ENCODE measurements at regions not wholly inside any gene's neighbourhood (a gene's known extent, or its start where the extent isn't known, plus 50 kb on each side); places are given as distances from the start of the nearest gene placed in this dataset.

GRCh38 chr4:59647500-59647899 lies 1552.6 kb upstream of the ADGRL3 start:
- Histone ChIP-seq H3K9ac (ENCODE audit: low read depth, low read length, poor library complexity, severe bottlenecking) (no peak overlapping the region), H4K20me1 (ENCODE audit: insufficient read depth, low read length, poor library complexity, severe bottlenecking) (no peaks in the 10 kb centered on the region), H3K9me2 (replicated peaks; ENCODE audit: low read depth, low read length) (no peaks in the 10 kb centered on the region), H3K79me2 (ENCODE audit: insufficient read depth, low read length) (no peaks in the 10 kb centered on the region), H3F3A (ENCODE audit: low read depth) (no peaks in the 10 kb centered on the region), H2AFZ (ENCODE audit: low read length) (no peak overlapping the region), H3K27me3 (ENCODE audit: insufficient read depth, low read length, poor library complexity, severe bottlenecking) (no peaks in the 10 kb centered on the region), H3K9me3 (ENCODE audit: insufficient read depth, low read depth, low read length) (no peaks in the 10 kb centered on the region), H3K4me3 (ENCODE audit: low read length, poor library complexity, severe bottlenecking) (no peak overlapping the region), H3K36me3 (ENCODE audit: insufficient read depth, low read length) (no peaks in the 10 kb centered on the region), H3K4me2 (ENCODE audit: low read depth, low read length, poor library complexity, severe bottlenecking) (no peak overlapping the region), H3K4me1 (ENCODE audit: insufficient read depth, low read length, poor library complexity, severe bottlenecking) (no peaks in the 10 kb centered on the region)
- TF ChIP-seq EZH2phosphoT487 (IDR thresholded peaks at IDR 0.05; ENCODE audit: borderline replicate concordance) (no peak), CTCF (conservative IDR thresholded peaks at IDR 0.05; ENCODE audit: low read length) (no peak)

GRCh38 chr4:59650861-59651260 lies 1549.3 kb upstream of the ADGRL3 start:
- Histone ChIP-seq H4K20me1 (ENCODE audit: insufficient read depth, low read length, poor library complexity, severe bottlenecking) (no peaks in the 10 kb centered on the region), H3K36me3 (ENCODE audit: insufficient read depth, low read length) (no peaks in the 10 kb centered on the region), H3K27me3 (ENCODE audit: insufficient read depth, low read length, poor library complexity, severe bottlenecking) (no peaks in the 10 kb centered on the region), H3F3A (ENCODE audit: low read depth) (no peaks in the 10 kb centered on the region), H3K9me3 (ENCODE audit: insufficient read depth, low read depth, low read length) (no peaks in the 10 kb centered on the region), H2AFZ (ENCODE audit: low read length) (no peak overlapping the region), H3K4me1 (ENCODE audit: insufficient read depth, low read length, poor library complexity, severe bottlenecking) (no peaks in the 10 kb centered on the region), H3K9ac (ENCODE audit: low read depth, low read length, poor library complexity, severe bottlenecking) (no peak overlapping the region), H3K4me3 (ENCODE audit: low read length, poor library complexity, severe bottlenecking) (no peak overlapping the region), H3K9me2 (replicated peaks; ENCODE audit: low read depth, low read length) (no peaks in the 10 kb centered on the region), H3K79me2 (ENCODE audit: insufficient read depth, low read length) (no peaks in the 10 kb centered on the region), H3K4me2 (ENCODE audit: low read depth, low read length, poor library complexity, severe bottlenecking) (no peak overlapping the region)
- TF ChIP-seq EZH2phosphoT487 (IDR thresholded peaks at IDR 0.05; ENCODE audit: borderline replicate concordance) (no peak), CTCF (conservative IDR thresholded peaks at IDR 0.05; ENCODE audit: low read length) (no peak)

- no peak overlapping the region for H3K4me2 ChIP-seq (ENCODE audit: low read depth, low read length, poor library complexity, severe bottlenecking)
- no peak for TF ChIP-seq CTCF (conservative IDR thresholded peaks at IDR 0.05; ENCODE audit: low read length)
- TF ChIP-seq EZH2phosphoT487 (IDR thresholded peaks at IDR 0.05; ENCODE audit: borderline replicate concordance) = no peak
- H3K36me3 ChIP-seq (ENCODE audit: insufficient read depth, low read length) = no peaks in the 10 kb centered on the region
- no peaks in the 10 kb centered on the region for H3F3A ChIP-seq (ENCODE audit: low read depth)
- no peak overlapping the region for H3K9ac ChIP-seq (ENCODE audit: low read depth, low read length, poor library complexity, severe bottlenecking)
- no peaks in the 10 kb centered on the region for H3K9me2 ChIP-seq (replicated peaks; ENCODE audit: low read depth, low read length)
- no peak overlapping the region for H3K4me3 ChIP-seq (ENCODE audit: low read length, poor library complexity, severe bottlenecking)
- H3K79me2 ChIP-seq (ENCODE audit: insufficient read depth, low read length) = no peaks in the 10 kb centered on the region
- no peaks in the 10 kb centered on the region for H3K4me1 ChIP-seq (ENCODE audit: insufficient read depth, low read length, poor library complexity, severe bottlenecking)
- no peaks in the 10 kb centered on the region for H3K9me3 ChIP-seq (ENCODE audit: insufficient read depth, low read depth, low read length)
- H3K27me3 ChIP-seq (ENCODE audit: insufficient read depth, low read length, poor library complexity, severe bottlenecking) = no peaks in the 10 kb centered on the region
- H2AFZ ChIP-seq (ENCODE audit: low read length) = no peak overlapping the region
- no peaks in the 10 kb centered on the region for H4K20me1 ChIP-seq (ENCODE audit: insufficient read depth, low read length, poor library complexity, severe bottlenecking)
Measured at GRCh38 chr4:59655996-59656395, 1544.1 kb upstream of the ADGRL3 start.
